Prostate gland (tissue), 2 donors: ENCODE measurements at regions not wholly inside any gene's neighbourhood (a gene's known extent, or its start where the extent isn't known, plus 50 kb on each side); places are given as distances from the start of the nearest gene placed in this dataset.

Experiments used
- CTCF ChIP-seq, 4 experiments: fragments of 200-600 bp in 2 of 4; fragments of 450-650 bp in 2 of 4; sonication (generic) in 2 of 4; IDR thresholded peaks; 1 replicate in 3 of 4; 2 replicates in 1 of 4; pipeline ENCODE4 v1.5.1; 2016 to 2019; ENCODE audit warnings: antibody characterized with exemption in 4 of 4, mild to moderate bottlenecking in 2 of 4, moderate library complexity in 2 of 4
- POLR2A ChIP-seq: fragments of 450-650 bp; IDR thresholded peaks from one replicate; pipeline ENCODE4 v1.6.1; 2016; ENCODE audit warnings: antibody characterized with exemption, mild to moderate bottlenecking
- POLR2AphosphoS5 ChIP-seq: sonication (generic); formaldehyde crosslinking; IDR thresholded peaks from one replicate; pipeline ENCODE4 v1.6.1; 2017; ENCODE audit warnings: antibody characterized with exemption

GRCh38 chr3:38940394-38940793 is 111.3 kb downstream of the SCN11A start:
- TF ChIP-seq POLR2AphosphoS5 (no peak), CTCF (IDR thresholded peaks at IDR 0.05) (no peak), POLR2A (no peak)
